Astrocyte of the spinal cord (primary cell): ENCODE measurements at regions not wholly inside any gene's neighbourhood (a gene's known extent, or its start where the extent isn't known, plus 50 kb on each side); places are given as distances from the start of the nearest gene placed in this dataset.
"Not testable (repeated sequence)": the region's sequence is repeated elsewhere in the genome, so short reads cannot be mapped to it uniquely, and the experiment has no call there.

Experiments
- DNase-seq: peaks from one replicate; pipeline ENCODE4 v3.0.0; 2011; ENCODE audit warnings: low read depth, low spot score
- H3K4me3 ChIP-seq: 2 replicates; pipeline ENCODE4 v1.5.1; 2011; ENCODE audit warnings: low read depth, mild to moderate bottlenecking, low read length, moderate library complexity
- in situ Hi-C: cut with HindIII; loops from 2 replicates; pipeline ENCODE4 v1.10.0; 2017; ENCODE audit warnings: low sequenced_read_pairs
- TF ChIP-seq, protein P1 (sequence below): IDR thresholded peaks from 2 replicates; pipeline ENCODE4 v1.5.1; 2012; ENCODE audit warnings: low read depth, mild to moderate bottlenecking, low read length, inconsistent platforms

DNA sequence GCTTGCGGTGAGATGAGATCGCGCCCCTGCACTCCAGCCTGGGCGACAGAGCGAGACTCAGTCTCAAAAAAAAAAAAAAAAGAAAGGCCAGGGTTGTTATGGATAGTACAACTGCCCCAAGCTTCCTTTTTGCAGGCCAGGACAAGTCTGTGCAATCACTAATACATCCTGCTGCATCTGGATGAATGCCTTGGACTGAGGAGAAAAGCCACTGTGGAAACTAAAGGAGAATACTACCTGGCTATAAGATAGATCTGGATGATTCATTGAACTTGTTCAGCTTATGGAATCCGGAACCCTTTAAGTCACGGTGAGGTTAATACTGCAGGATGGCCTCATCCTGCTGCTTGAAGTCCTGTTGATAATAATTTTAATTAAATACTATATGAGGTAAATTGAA is 278.2 kb downstream of the TFAP2A start:
- TF ChIP-seq, protein P1, sequence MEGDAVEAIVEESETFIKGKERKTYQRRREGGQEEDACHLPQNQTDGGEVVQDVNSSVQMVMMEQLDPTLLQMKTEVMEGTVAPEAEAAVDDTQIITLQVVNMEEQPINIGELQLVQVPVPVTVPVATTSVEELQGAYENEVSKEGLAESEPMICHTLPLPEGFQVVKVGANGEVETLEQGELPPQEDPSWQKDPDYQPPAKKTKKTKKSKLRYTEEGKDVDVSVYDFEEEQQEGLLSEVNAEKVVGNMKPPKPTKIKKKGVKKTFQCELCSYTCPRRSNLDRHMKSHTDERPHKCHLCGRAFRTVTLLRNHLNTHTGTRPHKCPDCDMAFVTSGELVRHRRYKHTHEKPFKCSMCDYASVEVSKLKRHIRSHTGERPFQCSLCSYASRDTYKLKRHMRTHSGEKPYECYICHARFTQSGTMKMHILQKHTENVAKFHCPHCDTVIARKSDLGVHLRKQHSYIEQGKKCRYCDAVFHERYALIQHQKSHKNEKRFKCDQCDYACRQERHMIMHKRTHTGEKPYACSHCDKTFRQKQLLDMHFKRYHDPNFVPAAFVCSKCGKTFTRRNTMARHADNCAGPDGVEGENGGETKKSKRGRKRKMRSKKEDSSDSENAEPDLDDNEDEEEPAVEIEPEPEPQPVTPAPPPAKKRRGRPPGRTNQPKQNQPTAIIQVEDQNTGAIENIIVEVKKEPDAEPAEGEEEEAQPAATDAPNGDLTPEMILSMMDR: no peak
- H3K4me3 ChIP-seq: no peak overlapping the region
- in situ Hi-C loops: no loop called here
- no peak for DNase-seq

DNA sequence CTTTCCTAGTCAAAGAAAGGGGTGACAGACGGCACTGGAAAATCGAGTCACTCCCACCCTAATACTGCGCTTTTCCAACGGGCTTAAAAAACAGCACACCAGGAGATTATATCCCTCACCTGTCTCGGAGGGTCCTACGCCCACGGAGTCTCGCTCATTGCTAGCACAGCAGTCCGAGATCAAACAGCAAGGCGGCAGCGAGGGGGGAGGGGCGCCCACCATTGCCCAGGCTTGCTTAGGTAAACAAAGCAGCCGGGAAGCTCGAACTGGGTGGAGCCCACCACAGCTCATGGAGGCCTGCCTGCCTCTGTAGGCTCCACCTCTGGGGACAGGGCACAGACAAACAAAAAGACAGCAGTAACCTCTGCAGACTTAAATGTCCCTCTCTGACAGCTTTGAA is 280.7 kb downstream of the TFAP2A start:
- H3K4me3 ChIP-seq, in situ Hi-C loops, DNase-seq: not testable (repeated sequence)

DNA sequence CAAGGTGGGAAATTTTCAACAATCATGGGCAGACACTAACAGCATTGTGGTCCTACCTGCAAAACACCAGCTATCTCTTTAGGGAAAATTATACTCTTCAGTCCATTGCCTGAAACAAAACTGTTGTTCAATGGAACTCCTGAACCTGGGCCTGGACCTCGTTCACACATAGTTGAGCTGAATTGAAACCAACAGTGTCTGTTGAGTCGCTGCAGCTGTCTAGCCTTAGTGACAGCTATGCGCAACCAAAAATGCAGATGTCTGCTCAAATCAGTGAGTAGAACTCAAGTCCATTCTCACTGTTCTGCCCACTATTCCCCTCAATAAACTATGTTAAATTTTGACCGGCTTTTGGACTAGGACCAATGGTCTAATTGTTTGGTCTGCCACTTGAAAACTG is 286.2 kb downstream of the TFAP2A start:
- TF ChIP-seq, protein P1: no peak
- in situ Hi-C loops: no loop called here
- H3K4me3 ChIP-seq: no peak overlapping the region
- no peak for DNase-seq

DNA sequence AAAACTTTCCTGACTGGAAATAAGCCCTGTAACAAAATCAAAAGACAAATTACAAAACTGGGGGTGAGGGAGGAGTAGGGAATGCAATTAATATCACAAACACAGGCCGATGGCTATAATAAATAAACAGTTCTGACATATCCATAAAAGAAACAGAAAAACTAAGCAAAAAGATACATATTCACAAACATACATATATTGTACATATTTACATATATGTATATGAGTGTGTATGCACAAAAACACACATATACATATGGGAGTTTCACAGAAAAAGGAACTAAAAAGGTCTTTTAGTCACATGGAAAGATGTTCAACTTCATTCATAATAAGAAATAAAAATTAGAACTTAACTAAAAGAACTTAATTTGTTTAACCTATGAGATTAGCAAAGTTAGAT is 292.7 kb downstream of the TFAP2A start:
- no peak for DNase-seq
- no peak overlapping the region for H3K4me3 ChIP-seq
- TF ChIP-seq, protein P1: no peak
- in situ Hi-C loops: no loop called here

DNA sequence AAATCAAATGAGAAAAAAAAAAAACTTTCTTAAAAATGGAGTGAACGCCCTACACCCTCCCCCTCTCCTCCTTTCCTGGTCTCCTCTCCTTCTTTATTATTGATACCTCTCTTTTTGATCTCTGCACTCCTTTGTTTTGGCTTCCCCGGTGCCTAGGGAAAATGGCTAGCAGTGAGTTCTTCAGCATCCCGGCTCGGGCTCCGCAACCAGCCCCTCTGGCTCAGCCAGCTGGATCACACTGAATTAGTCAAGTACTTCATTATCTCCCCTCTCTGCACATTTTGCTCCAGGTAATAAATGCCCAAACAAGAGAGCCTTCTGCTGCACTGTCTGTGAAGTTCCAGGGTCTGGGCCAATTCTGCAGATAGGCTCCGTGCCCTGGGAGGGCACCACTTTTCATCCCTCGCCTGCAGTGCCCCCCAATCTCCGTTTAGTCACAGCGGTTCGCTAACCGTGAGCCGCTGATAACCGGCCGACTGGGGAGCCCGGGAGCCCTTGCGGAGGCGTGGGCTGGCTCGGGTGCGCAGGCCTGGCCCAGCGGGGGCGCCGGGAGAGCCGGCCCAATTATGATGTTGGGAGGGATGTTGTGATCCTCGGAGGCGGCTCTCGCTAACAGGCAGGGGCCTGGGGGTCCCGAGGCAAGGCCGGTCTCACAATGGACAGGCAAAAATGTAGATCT is 301.9 kb downstream of the TFAP2A start:
- DNase-seq: no peak
- in situ Hi-C loops: no loop called here
- no peak overlapping the region for H3K4me3 ChIP-seq

DNA sequence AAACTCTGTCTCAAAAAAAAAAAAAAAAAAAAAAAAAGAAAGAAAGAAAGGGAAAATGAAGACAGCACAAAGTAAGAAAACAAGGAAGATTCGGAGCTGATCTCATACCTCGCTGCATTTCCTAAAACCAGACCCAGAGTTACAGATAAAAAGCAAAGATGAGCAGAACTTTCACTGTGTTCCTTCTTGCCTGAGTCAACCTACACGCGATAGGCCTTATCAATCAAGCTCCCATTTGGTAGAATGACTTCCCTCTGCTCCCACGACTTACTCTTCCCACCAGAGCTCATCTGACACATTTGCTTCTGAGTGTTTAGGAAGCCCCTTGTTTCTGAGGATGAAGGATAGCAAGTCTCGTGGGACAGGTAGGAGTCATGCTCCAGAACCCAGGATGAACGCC is 302.9 kb downstream of the TFAP2A start:
- TF ChIP-seq, protein P1: no peak
- in situ Hi-C loops: no loop called here
- DNase-seq: no peak
- H3K4me3 ChIP-seq: no peak overlapping the region

More for the DNA sequence above, 301.9 kb downstream of the TFAP2A start:
- TF ChIP-seq, protein P1: no peak

DNA sequence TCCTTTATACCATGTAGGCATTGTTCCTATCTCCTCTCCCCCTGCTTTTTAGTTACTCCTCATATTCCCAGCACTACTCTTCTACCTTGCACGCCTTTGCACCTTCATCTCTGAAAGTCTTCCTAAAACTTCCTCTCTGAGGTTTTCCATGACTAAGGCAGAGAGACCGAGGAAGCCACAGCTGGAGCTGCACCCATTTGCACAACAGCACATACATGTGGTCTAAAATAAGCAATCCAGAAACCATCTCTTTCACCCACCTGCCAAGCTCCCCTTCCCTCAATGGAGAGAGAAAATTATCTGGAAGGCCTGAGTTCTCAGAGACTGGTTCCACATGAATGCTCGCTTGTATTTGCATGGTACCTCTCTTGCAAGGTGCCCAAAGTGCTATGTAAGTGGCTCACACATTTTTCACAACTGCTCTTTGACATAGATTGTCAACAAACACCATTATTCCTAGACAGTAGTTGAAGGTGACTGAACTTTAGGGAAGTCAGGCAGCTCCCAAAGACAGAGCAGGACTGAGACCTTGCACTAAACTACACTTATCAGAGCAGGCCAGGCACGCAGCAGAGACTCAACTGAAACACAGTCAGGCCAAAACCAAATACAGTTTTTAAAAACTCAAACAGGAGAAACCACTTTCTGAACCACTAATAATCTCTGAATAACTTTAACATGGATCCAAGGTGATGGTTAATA is 313.2 kb downstream of the TFAP2A start:
- in situ Hi-C loops: no loop called here
- no peak for DNase-seq
- TF ChIP-seq, protein P1: no peak
- H3K4me3 ChIP-seq: no peak overlapping the region
